GM19025 (cell line): ENCODE measurements at regions not wholly inside any gene's neighbourhood (a gene's known extent, or its start where the extent isn't known, plus 50 kb on each side); places are given as distances from the start of the nearest gene placed in this dataset.

ENCODE experiments used
- ATAC-seq: cut with Tn5 transposase; IDR thresholded peaks from one replicate; pipeline ENCODE4 v1.9.1; 2021; ENCODE audit warnings: mild to moderate bottlenecking, low read depth, moderate library complexity; ENCODE audit not compliant: unreplicated experiment

DNA sequence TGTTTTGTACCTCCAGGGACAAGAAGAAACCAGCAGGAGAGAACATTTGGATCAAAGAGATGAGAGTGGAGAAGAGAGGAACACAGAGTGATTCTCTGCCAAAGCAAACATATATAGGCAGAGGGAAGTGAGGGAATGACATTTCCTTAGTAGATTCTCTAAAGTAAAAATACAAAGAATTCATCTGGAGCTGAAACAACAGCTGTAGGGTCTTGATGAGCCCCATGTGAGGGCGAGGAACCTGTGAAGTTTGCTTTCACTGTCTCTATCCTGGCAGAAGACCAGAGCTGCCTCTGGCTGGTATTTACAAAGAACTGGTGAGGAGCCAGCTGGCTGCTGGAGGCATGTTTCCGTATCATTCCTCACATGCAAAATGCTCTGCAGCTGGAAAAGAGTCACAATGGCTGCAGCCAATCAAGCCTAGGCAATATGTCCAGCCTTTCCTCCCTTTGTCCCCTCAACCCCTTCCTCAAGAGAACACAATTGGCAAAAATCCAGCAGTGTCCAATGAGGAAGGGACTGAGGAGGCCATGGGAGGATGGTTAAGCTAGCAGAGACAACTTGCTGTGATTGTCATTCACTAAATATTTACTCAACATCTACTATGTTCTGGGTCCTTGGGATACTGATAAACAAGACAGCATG, 122.5 kb downstream of the PHLDA1 start:
- ATAC-seq, result no peak

- no peak for ATAC-seq
These were observed 125.7 kb downstream of the PHLDA1 start for GRCh38 chr12:75905922-75906321.

- ATAC-seq, result no peak
These were observed 130.8 kb downstream of the PHLDA1 start for GRCh38 chr12:75900781-75901254.

DNA sequence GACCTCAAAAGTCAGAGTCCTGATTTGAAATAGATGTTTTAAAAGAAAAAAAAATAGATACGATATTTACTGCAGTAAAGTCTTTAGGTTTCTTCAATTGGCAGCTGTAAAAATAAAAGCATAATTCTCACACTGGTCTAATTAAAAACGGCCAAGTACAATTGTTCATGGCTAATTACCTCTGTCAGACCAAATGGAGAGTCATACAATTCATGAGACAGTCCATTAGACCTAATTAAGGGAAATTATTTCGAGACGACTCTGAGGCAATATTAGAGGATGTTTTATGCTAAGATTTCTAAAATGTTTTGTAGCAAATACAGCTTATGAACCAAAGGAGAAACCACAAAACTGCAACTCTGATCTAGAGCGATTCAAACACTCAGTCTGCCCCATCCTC, 131.3 kb downstream of the PHLDA1 start:
- no peak for ATAC-seq

DNA sequence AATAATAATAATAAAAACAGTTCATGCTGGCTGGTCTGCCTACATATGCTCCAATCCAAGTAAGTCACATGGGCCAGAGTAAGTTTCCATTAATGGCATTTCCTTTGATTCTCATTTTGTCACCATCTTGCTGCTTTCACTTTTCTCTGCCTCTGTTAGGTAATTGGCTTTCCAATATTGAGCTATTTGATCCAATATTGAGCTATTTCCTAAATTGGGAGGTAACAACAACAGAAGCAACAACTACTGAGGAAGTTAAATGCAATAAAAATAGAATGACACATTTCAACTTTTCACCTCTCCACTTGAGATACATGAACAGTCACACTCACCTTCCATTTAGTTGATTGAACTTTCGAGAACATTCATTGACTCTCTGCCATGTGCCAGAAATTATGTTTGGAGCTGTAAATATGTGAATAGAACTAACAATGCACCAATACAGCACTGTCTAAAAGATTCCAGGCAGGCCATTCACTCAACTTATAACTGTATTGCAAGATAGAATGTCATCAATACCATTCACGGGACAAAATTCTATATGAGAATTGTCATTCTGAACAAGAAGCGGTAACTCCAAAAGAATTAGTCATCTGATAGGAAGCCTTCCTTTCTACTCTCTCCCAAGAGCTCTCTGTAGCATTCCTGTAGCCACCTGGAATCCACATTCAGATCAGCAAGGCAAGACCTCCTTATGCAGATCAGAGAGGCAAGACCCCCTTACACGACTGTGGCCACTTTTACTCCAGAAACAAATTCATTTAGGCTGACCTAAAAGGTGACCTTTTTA, 136.4 kb downstream of the PHLDA1 start:
- no peak for ATAC-seq

DNA sequence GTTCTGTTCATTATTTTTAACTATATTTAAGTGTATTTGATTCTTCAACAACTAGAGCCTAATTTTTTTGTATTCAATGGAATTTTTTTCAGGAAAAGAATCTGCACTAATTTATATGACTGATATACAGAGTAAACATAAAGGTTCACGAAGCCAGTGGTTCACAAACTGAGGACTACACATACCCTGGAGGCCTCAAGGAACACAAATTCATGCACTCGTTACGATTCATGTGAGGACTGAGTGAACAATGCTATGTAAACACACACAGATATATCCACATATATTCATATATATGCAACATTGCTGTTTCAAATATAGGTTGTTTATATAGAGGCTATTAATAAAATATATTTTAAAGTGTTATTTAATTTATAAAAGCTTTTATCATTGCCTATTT, 137.8 kb downstream of the PHLDA1 start:
- ATAC-seq, result no peak

DNA sequence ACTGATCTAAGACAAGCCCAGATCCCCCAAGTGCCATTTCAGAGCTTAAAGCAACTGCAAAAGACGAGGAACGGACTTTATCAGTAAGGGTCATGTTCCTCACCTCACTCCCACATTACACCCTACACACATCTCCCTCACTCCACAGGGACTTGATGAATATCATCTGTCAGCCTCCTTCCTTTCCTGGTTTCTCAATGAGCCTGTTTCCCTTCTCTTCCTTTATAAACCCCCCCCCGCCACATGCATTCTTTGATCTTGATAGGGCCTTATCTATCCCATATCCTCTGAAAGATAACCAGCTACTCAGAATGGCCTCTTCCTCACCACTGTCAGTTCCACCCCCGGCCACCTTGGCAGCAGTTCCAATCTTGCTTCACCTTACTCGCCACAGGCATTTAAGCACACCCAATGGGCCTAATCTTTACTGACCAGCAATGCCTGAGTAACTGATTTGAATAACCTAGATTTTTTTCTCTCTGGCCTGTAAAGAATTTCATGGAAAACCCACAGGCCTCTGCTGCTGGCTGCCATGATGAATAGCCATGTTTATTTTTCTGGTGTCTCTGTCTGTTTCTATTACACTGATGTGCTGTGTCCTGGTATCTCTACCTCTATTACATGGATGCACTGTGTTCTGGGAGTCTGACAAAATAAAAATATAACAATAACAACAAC, 138.7 kb downstream of the PHLDA1 start:
- ATAC-seq, result no peak

DNA sequence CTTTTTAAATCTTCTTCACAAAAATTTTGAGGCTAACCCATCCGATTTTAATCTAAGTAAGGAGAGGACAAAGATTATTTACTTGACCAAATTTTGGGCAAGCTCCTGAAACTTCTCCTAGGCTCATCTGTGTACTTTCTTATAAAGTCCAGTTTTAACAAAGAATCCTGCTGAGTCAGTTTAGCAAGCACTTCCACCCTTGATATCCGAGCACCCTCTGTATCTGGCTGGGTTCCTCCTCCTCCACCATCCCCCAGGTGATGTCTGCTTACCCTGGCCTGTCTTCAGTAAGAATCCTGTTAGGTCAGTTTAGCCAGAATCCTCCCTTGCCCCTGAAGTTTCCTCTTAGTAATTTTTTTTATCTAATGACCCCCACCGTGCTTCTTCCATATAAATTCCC, 140.5 kb downstream of the PHLDA1 start:
- ATAC-seq, result no peak

- ATAC-seq, result no peak
These were observed 140.9 kb downstream of the PHLDA1 start for GRCh38 chr12:75890660-75891059.

DNA sequence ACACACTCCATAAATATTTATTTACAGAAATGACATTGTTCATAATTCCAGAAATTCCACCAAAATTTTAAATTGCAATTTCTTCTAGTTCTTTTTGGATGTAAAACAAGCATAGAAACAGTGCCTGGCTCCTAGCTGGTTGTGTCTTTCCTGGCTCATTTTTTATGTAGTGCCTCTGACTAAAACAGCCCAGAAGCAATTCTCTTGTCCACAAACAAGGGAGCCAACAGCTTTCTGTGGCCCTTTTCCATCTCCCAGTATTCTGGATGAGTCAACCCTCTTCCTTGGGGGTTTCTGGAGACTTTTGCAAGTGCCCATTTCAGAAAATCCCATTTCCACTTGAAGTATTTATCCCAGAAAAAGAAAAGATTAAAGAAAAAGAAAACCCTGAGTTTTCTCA, 141.4 kb downstream of the PHLDA1 start:
- ATAC-seq, result no peak

DNA sequence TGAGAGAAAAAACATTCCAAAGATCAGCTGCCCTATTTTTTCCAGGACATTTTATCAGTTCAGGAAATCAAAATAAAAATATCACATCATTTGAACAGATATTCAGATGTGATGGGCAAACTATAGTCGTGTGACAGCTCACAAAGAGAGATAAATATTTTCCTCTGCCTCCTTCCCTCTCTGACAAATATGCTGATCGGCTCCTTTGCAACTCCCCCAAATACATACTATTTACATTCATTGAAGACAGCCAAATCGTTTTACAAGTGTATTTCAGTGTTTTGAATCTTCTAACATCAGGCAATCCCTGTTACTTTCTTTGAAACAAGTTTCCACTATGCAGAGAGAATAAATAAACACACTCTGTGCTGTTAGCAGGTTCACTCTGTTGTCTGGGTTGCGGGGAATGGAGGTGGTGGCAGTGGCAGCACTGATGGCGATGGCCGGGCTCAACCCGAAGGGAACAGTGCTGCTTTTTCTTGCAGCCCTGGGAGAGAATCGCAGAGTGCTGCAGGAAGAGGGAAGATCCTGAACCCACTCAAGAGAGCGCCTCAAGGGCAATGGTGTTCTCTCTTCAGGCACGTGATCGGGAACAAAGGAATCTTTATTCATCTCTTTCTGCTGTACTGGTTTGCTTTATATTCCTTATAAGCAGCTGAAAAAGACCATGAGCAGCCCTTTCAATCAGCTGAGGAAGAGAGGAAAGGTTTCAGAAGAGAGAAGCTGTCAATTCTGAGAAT, 142.5 kb downstream of the PHLDA1 start:
- ATAC-seq, result no peak

DNA sequence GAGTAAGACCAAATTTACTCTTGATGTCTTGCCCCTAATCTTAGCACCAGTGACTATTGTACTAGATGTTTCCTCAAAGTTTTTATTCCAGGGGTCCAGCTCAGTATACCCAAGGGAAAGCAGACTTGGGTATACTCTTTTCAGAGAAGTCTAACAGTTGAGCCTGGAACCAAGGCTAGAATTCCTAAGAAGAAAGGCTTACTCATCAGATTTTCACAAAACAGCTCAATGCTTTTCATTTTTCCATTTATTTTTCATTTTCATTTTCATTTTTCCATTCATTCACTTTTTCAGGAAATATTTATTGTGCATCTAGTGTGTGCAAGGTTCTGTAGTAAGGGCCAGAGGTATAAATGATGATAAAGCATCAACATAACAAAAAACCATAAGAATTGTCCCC, 143.2 kb downstream of the PHLDA1 start:
- ATAC-seq, result no peak

- no peak for ATAC-seq
These were observed 143.6 kb downstream of the PHLDA1 start for GRCh38 chr12:75887979-75888378.

- no peak for ATAC-seq
These were observed 147.1 kb downstream of the PHLDA1 start for GRCh38 chr12:75884465-75884985.

- ATAC-seq, result no peak
These were observed 148.3 kb downstream of the PHLDA1 start for GRCh38 chr12:75883241-75883640.

DNA sequence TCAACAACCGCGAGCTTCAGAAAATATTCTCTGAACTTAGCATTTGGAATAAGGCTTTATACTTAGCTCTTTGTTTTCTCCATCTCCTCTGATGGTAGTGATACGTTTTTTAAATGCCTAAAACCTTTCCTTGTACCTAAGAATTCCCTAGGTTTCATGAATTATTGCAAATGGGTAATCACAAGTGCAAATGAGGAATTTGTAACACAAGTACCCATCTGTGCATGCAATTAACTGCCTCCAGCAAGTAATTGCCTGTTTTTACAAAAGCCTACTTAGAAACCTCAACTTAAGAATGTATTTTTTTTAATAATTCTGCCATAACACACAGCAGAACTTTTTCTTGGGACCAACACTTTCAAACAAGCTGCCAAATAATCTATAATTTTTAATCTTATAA, 149.2 kb downstream of the PHLDA1 start:
- ATAC-seq, result no peak

GRCh38 chr12:75881920-75882319, 149.7 kb downstream of the PHLDA1 start:
- ATAC-seq, result no peak

GRCh38 chr12:75877763-75878621, 153.6 kb downstream of the PHLDA1 start:
- no peak for ATAC-seq

DNA sequence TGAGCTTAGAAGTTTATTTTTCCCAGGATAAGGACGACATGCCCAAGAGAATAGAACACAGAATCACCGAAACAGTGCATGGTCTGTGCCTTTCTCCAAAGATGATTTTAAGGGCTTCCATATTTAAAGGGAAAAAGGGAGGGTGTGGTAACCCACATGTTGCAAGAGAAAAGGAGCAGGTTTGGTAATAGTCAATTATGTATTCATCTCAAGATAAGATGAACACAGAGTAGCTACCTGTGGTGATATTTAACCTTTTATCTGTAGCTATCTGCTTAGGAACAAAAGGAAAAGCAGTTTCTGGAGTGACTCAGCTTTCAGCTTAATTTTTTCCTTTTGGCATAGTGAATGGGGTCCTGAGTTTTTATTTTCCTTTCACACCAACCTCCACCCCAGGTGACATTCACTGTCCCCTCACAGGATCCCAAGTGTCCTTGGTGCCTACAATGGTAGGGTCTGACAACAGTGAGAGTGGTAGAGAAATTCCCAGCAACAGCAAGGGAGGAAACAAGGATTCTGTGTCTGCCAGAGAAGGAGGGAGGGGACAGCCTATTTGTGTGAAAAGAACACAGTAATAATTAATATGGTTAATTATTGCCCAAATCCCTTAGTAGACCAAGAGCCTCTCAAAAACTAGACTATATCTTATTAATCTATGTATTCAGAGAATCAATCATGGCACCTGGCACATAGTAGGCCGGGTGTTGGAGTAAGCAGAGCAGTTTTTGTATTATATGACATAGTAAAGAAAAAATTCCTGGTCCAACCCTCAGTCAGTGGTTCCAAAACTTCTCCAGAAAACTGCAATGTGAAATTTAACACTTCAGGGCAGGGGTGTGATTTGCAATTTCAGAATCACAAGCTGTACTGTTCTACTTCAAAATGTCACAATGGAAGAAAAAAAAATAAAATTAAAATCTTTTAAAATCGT, 154.5 kb downstream of the PHLDA1 start:
- no peak for ATAC-seq
